Stimulated activated effector memory CD8-positive, alpha-beta T cell treated with anti-CD3 and anti-CD28 coated beads, Interleukin-12 subunit alpha, Interleukin-12 subunit beta, amount 100 ng/mL, for 72 hours (primary cell): ENCODE measurements at regions not wholly inside any gene's neighbourhood (a gene's known extent, or its start where the extent isn't known, plus 50 kb on each side); places are given as distances from the start of the nearest gene placed in this dataset.

Experiments used
- ATAC-seq: fragments of 150-1000 bp; cut with Tn5 transposase; 2 replicates; pipeline ENCODE4 v1.10.0; 2021
- DNase-seq, 2 donors: peaks; one replicate each; pipeline ENCODE4 v3.0.0; 2021 to 2022; ENCODE audit warnings: low spot score in 2 of 2
- H3K27ac Mint-ChIP-seq: one replicate; pipeline ENCODE4 v1.8.0; 2022; ENCODE audit warnings: mild to moderate bottlenecking, mixed read lengths
- H3K36me3 Mint-ChIP-seq: one replicate; pipeline ENCODE4 v1.8.0; 2022; ENCODE audit warnings: mild to moderate bottlenecking, mixed read lengths
- H3K4me1 Mint-ChIP-seq: one replicate; pipeline ENCODE4 v1.8.0; 2022; ENCODE audit warnings: mixed read lengths
- H3K4me3 Mint-ChIP-seq: one replicate; pipeline ENCODE4 v1.8.0; 2022; ENCODE audit warnings: mild to moderate bottlenecking, mixed read lengths
- H3K9me3 Mint-ChIP-seq: one replicate; pipeline ENCODE4 v1.8.0; 2022; ENCODE audit warnings: mixed read lengths

DNA sequence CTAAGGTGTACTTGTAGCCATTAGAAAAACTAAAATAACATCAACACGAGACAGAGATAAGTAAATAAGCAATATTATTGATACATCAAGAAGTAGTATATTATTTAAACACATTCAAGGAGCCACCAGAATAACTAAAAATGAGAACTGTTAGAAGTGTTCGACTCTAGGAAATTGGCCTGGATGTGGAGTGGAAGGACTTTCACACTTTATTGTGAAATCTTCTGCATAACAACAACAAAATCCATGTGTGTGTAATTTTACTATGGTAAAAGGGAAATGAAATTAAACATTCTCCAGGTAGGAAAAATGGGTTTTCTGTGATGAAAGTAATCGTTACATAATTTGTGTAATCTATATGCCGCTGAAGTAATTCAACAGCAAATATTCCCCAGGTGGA lies 96.3 kb upstream of the RNF152 start:
- ATAC-seq, result no peak
- Mint-ChIP-seq H3K4me3 (no peak overlapping the region), H3K9me3 (no peaks in the 10 kb centered on the region), H3K27ac (no peak overlapping the region), H3K4me1 (no peaks in the 10 kb centered on the region), H3K36me3 (no peaks in the 10 kb centered on the region)
- DNase-seq, result no peak

- Mint-ChIP-seq H3K36me3 (no peaks in the 10 kb centered on the region), H3K4me1 (no peaks in the 10 kb centered on the region), H3K27ac (no peak overlapping the region), H3K9me3 (no peaks in the 10 kb centered on the region), H3K4me3 (no peak overlapping the region)
- ATAC-seq, result no peak
- no peak for DNase-seq
Observed at GRCh38 chr18:61988100-61988499, 95.3 kb upstream of the RNF152 start.

DNA sequence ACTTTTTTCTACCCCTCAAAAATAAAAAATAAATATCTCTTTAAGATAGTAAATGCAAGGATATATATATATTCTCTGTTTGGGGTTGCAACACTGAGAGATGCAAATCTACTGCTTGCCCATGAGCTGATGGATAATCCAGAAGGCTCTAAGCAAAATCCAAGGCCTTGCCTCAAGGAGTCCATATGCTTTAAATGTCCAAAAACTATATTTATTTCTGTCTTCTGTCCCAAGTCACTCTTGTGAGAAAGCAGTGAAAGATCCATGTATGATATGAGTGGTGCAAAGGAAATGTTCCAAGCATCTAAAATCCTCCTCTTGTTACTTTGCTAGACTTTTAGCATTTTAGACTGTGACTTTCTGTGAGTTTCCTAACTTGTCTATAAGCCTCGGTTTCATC lies 92.9 kb upstream of the RNF152 start:
- ATAC-seq (no peak), DNase-seq (no peak)
- H3K9me3 Mint-ChIP-seq, result no peaks in the 10 kb centered on the region
- no peak overlapping the region for H3K4me3 Mint-ChIP-seq
- no peaks in the 10 kb centered on the region for H3K4me1 Mint-ChIP-seq
- H3K27ac Mint-ChIP-seq, result no peak overlapping the region
- H3K36me3 Mint-ChIP-seq, result no peaks in the 10 kb centered on the region

GRCh38 chr18:61984349-61984748 lies 91.5 kb upstream of the RNF152 start:
- DNase-seq (no peak), ATAC-seq (no peak)
- H3K27ac Mint-ChIP-seq, result no peak overlapping the region
- H3K36me3 Mint-ChIP-seq, result no peaks in the 10 kb centered on the region
- H3K4me3 Mint-ChIP-seq, result no peak overlapping the region
- H3K4me1 Mint-ChIP-seq, result no peaks in the 10 kb centered on the region
- no peaks in the 10 kb centered on the region for H3K9me3 Mint-ChIP-seq

DNA sequence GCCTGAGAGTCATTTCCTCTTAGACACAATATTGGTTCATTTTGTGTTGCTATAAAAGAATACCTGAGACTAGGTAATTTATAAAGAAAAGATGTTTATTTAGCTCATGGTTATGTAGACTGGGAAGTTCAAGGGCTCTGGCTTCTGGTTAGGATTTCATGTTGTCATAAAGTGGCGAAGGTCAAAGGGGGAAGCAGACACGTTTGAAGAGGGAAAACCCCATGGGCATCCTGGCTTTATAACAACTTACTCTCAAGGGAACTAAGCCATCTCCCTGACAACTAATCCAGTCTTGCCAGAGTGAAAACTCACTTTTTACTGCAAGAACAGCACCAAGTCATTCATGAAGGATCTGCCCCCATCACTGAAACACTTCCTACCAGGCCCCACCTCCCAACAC lies 89.7 kb upstream of the RNF152 start:
- Mint-ChIP-seq H3K27ac (no peak overlapping the region), H3K9me3 (no peaks in the 10 kb centered on the region), H3K36me3 (no peaks in the 10 kb centered on the region), H3K4me3 (no peak overlapping the region), H3K4me1 (no peaks in the 10 kb centered on the region)
- ATAC-seq (no peak), DNase-seq (no peak)

GRCh38 chr18:61980355-61980754 lies 87.5 kb upstream of the RNF152 start:
- no peaks in the 10 kb centered on the region for H3K36me3 Mint-ChIP-seq
- no peak overlapping the region for H3K27ac Mint-ChIP-seq
- H3K4me3 Mint-ChIP-seq, result no peak overlapping the region
- DNase-seq (no peak), ATAC-seq (no peak)
- H3K4me1 Mint-ChIP-seq, result peaks cover 8% of the 10 kb centered on the region
- no peaks in the 10 kb centered on the region for H3K9me3 Mint-ChIP-seq

DNA sequence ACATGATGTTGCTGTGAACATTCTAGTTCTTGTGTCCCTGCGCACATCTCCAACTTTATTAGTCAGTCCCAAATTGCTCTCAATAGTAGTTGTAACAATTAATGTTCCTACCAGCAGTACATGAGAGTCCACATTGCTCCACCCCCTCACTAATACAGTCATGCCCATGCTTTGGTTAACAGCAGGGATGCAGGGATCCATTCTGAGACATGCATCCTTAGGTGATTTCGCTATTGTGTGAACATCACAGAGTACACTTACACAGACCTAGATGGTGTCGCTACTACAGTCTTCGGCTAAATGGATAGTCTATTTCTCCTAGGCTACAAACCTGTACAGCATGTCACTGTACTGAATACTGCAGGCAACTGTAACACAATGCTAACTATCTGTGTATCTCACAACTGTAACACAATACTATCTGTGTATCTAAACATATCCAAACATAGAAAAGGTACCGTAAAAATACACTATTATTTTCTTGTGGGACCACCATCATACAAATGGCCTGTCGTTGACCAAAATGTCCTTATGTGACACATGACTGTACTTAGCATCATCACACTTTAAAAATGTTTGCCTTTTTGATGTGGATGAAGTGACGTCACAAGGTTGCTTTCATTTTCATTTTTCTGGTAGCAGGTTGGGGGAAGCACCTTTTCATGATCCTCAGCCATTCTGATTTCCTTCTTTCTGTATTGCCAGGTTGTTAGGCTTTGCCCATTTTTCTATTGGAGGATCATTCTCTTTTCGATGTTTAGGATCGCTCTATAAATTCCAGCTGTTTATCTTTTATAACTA lies 82.9 kb upstream of the RNF152 start:
- Mint-ChIP-seq H3K4me3 (no peak overlapping the region), H3K9me3 (no peaks in the 10 kb centered on the region), H3K27ac (no peak overlapping the region), H3K36me3 (no peaks in the 10 kb centered on the region), H3K4me1 (peaks cover 15% of the 10 kb centered on the region)
- ATAC-seq (peak; percentile 77), DNase-seq (peak in 1 of 2 donors; percentile 42)

DNA sequence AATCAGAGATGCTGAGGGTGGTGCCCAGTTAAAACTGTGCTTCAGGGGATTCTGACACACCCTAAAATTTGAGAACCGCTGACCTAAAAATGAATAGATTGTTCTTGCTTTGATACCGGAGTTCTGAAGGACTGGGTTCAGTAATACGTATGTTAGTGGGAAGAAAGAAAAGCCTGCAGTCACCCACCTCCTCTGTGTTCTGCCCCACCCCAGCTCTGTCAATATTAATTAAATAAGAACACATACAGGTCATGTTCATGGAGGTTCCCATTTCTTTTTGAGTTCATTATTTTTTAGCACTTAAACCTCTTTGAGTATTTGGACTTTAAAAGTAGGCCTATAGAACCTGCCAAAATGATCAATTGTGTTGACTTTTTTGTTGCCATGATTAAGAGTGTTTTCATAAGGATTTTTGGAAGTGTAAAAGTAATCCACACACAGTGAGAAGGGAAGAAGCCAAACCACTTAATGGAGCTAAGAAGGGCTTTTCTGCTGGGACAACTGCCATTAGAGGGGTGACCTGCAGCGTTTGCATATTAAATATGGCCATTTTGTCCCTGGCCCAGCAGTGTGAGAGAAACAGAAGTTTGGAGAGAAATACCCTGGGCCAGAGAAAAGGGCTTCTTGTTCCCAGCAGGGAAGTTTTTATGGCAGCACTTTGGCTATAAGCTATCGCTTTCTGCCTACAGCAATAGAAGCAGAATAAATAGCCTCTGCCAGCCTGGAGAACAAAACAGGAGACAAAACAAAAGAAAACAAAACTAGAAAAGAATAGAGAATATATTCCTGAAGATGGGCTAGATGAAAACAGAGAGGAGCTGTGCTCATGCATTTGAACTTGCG lies 80.7 kb upstream of the RNF152 start:
- peaks cover 15% of the 10 kb centered on the region for H3K4me1 Mint-ChIP-seq
- ATAC-seq (no peak), DNase-seq (peak in 1 of 2 donors; percentile 26)
- no peak overlapping the region for H3K4me3 Mint-ChIP-seq
- H3K36me3 Mint-ChIP-seq, result no peaks in the 10 kb centered on the region
- H3K9me3 Mint-ChIP-seq, result no peaks in the 10 kb centered on the region
- H3K27ac Mint-ChIP-seq, result peak overlapping the region; percentile 51

DNA sequence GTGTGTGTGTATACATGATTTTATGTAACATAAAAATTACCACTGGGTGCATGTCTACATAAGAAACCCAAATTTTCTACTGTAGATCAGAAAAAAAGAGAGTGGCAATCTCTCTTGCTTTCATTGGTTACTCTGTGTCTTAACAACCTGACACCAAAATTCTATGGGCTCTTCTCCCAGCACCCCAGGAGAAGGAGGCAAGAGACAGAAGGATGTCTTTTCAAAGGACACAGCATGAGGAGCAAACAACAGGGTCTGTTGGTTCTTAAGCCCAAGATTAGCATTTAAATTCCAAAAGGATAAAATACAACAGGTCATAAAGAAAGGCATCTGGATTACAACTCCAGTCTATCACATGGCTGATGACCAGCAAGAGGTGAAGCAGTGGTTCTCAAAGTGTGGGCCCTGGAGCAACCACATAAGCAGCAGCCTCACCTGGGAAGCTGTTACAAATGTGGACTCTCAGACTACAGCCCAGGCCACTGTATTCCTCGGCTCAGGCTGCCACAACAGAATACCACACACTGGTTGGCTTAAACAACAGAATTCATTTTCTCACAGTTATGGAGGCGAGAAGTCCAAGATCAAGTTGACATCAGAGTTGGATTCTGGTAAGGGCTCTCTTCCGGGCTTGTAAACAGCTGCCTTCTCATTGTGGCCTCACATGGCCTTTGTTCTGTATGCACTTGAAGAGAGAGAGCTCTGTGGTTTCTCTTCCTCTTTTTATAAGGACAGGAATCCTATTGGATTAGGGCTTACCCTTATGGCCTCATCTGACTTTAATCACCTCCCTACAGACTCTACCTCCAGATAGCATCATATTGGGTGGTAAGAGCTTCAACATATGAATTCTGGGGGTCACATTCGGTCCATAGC lies 79.8 kb upstream of the RNF152 start:
- H3K36me3 Mint-ChIP-seq, result no peaks in the 10 kb centered on the region
- peaks cover 15% of the 10 kb centered on the region for H3K4me1 Mint-ChIP-seq
- peak; percentile 53 for ATAC-seq
- no peaks in the 10 kb centered on the region for H3K9me3 Mint-ChIP-seq
- H3K27ac Mint-ChIP-seq, result no peak overlapping the region
- peak in 1 of 2 donors; percentile 48 for DNase-seq
- H3K4me3 Mint-ChIP-seq, result no peak overlapping the region

DNA sequence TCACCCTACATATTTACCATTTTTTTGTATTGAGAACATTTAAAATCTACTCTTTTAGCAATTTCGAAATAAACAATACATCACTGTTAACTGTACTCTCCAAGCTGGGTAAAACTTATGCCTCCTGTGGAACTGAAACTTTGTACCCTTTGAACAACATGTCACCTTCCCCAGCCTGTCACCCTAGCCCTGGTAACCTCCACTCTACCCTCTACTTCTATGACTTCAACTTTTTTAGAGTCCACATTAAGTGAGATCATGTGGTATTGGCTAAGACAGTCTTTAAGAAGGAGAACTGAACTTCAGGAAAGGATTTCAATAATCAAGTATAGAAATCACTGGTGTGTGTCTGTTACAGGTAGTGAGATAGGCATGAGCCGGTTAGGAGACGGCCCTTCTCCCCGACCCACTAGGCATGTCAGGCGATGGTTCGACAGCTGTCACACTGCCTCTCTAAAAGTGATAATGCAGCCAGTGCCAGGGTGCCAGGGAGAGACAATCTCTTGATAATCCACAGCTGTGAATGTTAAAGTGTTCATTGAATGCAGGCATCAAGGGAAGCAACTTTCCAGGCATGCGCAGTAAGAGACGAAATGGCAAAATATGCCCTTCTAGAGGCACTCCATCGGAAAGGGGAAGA lies 74.6 kb upstream of the RNF152 start:
- Mint-ChIP-seq H3K4me3 (no peak overlapping the region), H3K36me3 (no peaks in the 10 kb centered on the region), H3K27ac (no peak overlapping the region), H3K4me1 (no peaks in the 10 kb centered on the region), H3K9me3 (no peaks in the 10 kb centered on the region)
- DNase-seq, result peak in 1 of 2 donors; percentile 46
- ATAC-seq, result peak; percentile 31

DNA sequence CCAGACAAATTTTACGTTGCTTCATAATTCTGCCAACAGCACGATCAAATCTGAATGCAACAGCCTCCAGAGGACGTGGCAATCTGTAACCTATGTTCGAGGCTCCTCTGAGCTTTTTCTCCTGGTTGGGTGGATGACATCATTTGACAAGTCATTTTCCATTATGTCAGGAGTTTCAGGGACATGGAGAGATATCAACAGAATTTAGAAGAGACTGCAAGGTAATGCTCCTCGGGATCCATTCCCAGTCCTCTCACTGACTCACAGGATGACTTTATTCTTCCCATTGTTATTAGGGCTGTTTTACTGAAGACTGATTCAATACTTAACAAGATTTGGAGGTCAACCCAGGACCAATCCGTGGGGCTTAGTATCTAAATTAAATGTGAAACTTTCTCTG lies 72.5 kb upstream of the RNF152 start:
- Mint-ChIP-seq H3K9me3 (no peaks in the 10 kb centered on the region), H3K36me3 (no peaks in the 10 kb centered on the region), H3K4me1 (no peaks in the 10 kb centered on the region), H3K4me3 (no peak overlapping the region), H3K27ac (no peak overlapping the region)
- no peak for ATAC-seq
- no peak for DNase-seq

- no peak for ATAC-seq
Observed at GRCh38 chr18:61964616-61965015, 71.8 kb upstream of the RNF152 start.

GRCh38 chr18:61963705-61964104 lies 70.9 kb upstream of the RNF152 start:
- DNase-seq (no peak), ATAC-seq (no peak)
- Mint-ChIP-seq H3K4me3 (no peak overlapping the region), H3K27ac (no peak overlapping the region), H3K4me1 (no peaks in the 10 kb centered on the region), H3K9me3 (no peaks in the 10 kb centered on the region), H3K36me3 (no peaks in the 10 kb centered on the region)

More at GRCh38 chr18:61964616-61965015, 71.8 kb upstream of the RNF152 start:
- Mint-ChIP-seq H3K4me3 (no peak overlapping the region), H3K36me3 (no peaks in the 10 kb centered on the region), H3K9me3 (no peaks in the 10 kb centered on the region), H3K27ac (no peak overlapping the region), H3K4me1 (no peaks in the 10 kb centered on the region)
- no peak for DNase-seq

- Mint-ChIP-seq H3K9me3 (no peaks in the 10 kb centered on the region), H3K27ac (no peak overlapping the region), H3K36me3 (no peaks in the 10 kb centered on the region), H3K4me3 (no peak overlapping the region), H3K4me1 (peaks cover 12% of the 10 kb centered on the region)
- DNase-seq (no peak), ATAC-seq (peak; percentile 52)
Observed at GRCh38 chr18:61957801-61958516, 65.2 kb upstream of the RNF152 start.
